ENCODE measurements at regions not wholly inside any gene's neighbourhood (a gene's known extent, or its start where the extent isn't known, plus 50 kb on each side); places are given as distances from the start of the nearest gene placed in this dataset.
"Not testable (repeated sequence)": the region's sequence is repeated elsewhere in the genome, so short reads cannot be mapped to it uniquely, and the experiment has no call there.

- no peak overlapping the region for H3K4me3 ChIP-seq
- no peaks in the 10 kb centered on the region for H3K27me3 ChIP-seq
- TF ChIP-seq CTCF (IDR thresholded peaks at IDR 0.05 in 4 of 5, conservative IDR thresholded peaks at IDR 0.05 in 1 of 5) = no peak
- no peak for TF ChIP-seq POLR2A (IDR thresholded peaks at IDR 0.05)
- in situ Hi-C loops (cut with MboI; ENCODE audit: low sequenced_read_pairs in 4 of 4) = no loop called here
- intact Hi-C loops (cut with DNase I; ENCODE audit: low total_unique reads) = no loop called here
- H3K4me1 ChIP-seq = no peaks in the 10 kb centered on the region
- H3K36me3 ChIP-seq = no peaks in the 10 kb centered on the region
- no peaks in the 10 kb centered on the region for H3K9me3 ChIP-seq
- DNase-seq (no peak), ATAC-seq (no peak)
- H3K27ac ChIP-seq = no peak overlapping the region
Observed at GRCh38 chr1:194361374-194362131, 1175.1 kb upstream of the B3GALT2 start.

GRCh38 chr1:194358208-194358581, 1171.8 kb upstream of the B3GALT2 start:
- no peaks in the 10 kb centered on the region for H3K27me3 ChIP-seq
- H3K27ac ChIP-seq = no peak overlapping the region
- no peak for TF ChIP-seq CTCF (IDR thresholded peaks at IDR 0.05 in 4 of 5, conservative IDR thresholded peaks at IDR 0.05 in 1 of 5)
- TF ChIP-seq POLR2A (IDR thresholded peaks at IDR 0.05) = no peak
- H3K9me3 ChIP-seq = no peaks in the 10 kb centered on the region
- no peak for DNase-seq
- no peaks in the 10 kb centered on the region for H3K4me1 ChIP-seq
- ATAC-seq = no peak
- in situ Hi-C loops (cut with MboI; ENCODE audit: low sequenced_read_pairs in 4 of 4) = no loop called here
- intact Hi-C loops (cut with DNase I; ENCODE audit: low total_unique reads) = no loop called here
- no peak overlapping the region for H3K4me3 ChIP-seq
- H3K36me3 ChIP-seq = no peaks in the 10 kb centered on the region

- H3K9me3 ChIP-seq; intact Hi-C loops (cut with DNase I; ENCODE audit: low total_unique reads); H3K4me1 ChIP-seq; ATAC-seq; in situ Hi-C loops (cut with MboI; ENCODE audit: low sequenced_read_pairs in 4 of 4); DNase-seq; H3K27me3 ChIP-seq; H3K36me3 ChIP-seq; H3K4me3 ChIP-seq; H3K27ac ChIP-seq: not testable (repeated sequence)
Observed at GRCh38 chr1:194357573-194358207, 1171.3 kb upstream of the B3GALT2 start.

- in situ Hi-C loops (cut with MboI; ENCODE audit: low sequenced_read_pairs in 4 of 4) (no loop called here), intact Hi-C loops (cut with DNase I; ENCODE audit: low total_unique reads) (no loop called here)
- H3K36me3 ChIP-seq = no peaks in the 10 kb centered on the region
- DNase-seq (no peak), ATAC-seq (no peak)
- H3K27ac ChIP-seq = no peak overlapping the region
- no peaks in the 10 kb centered on the region for H3K9me3 ChIP-seq
- no peak for TF ChIP-seq POLR2A (IDR thresholded peaks at IDR 0.05)
- TF ChIP-seq CTCF (IDR thresholded peaks at IDR 0.05 in 4 of 5, conservative IDR thresholded peaks at IDR 0.05 in 1 of 5) = no peak
- no peak overlapping the region for H3K4me3 ChIP-seq
- no peaks in the 10 kb centered on the region for H3K27me3 ChIP-seq
- H3K4me1 ChIP-seq = no peaks in the 10 kb centered on the region
Observed at GRCh38 chr1:194355488-194356106, 1169.2 kb upstream of the B3GALT2 start.

- H3K9me3 ChIP-seq = no peaks in the 10 kb centered on the region
- H3K27me3 ChIP-seq = no peaks in the 10 kb centered on the region
- no peaks in the 10 kb centered on the region for H3K36me3 ChIP-seq
- no peak overlapping the region for H3K4me3 ChIP-seq
- ATAC-seq (no peak), DNase-seq (no peak)
- no peak for TF ChIP-seq CTCF (IDR thresholded peaks at IDR 0.05 in 4 of 5, conservative IDR thresholded peaks at IDR 0.05 in 1 of 5)
- no peak for TF ChIP-seq POLR2A (IDR thresholded peaks at IDR 0.05)
- in situ Hi-C loops (cut with MboI; ENCODE audit: low sequenced_read_pairs in 4 of 4) = no loop called here
- intact Hi-C loops (cut with DNase I; ENCODE audit: low total_unique reads) = no loop called here
- no peaks in the 10 kb centered on the region for H3K4me1 ChIP-seq
- no peak overlapping the region for H3K27ac ChIP-seq
Observed at GRCh38 chr1:194353121-194353520, 1166.7 kb upstream of the B3GALT2 start.
